ENCODE measurements at regions not wholly inside any gene's neighbourhood (a gene's known extent, or its start where the extent isn't known, plus 50 kb on each side); places are given as distances from the start of the nearest gene placed in this dataset.

GRCh38 chr3:78517965-78518364, 1249.8 kb downstream of the ROBO1 start:
- TF ChIP-seq JUN (IDR thresholded peaks at IDR 0.05; ENCODE audit: borderline replicate concordance, insufficient read depth, insufficient read length, low read depth): no peak
- no peak for TF ChIP-seq POLR2A (IDR thresholded peaks at IDR 0.05; ENCODE audit: low read depth, low read length)
- TF ChIP-seq, protein P1, sequence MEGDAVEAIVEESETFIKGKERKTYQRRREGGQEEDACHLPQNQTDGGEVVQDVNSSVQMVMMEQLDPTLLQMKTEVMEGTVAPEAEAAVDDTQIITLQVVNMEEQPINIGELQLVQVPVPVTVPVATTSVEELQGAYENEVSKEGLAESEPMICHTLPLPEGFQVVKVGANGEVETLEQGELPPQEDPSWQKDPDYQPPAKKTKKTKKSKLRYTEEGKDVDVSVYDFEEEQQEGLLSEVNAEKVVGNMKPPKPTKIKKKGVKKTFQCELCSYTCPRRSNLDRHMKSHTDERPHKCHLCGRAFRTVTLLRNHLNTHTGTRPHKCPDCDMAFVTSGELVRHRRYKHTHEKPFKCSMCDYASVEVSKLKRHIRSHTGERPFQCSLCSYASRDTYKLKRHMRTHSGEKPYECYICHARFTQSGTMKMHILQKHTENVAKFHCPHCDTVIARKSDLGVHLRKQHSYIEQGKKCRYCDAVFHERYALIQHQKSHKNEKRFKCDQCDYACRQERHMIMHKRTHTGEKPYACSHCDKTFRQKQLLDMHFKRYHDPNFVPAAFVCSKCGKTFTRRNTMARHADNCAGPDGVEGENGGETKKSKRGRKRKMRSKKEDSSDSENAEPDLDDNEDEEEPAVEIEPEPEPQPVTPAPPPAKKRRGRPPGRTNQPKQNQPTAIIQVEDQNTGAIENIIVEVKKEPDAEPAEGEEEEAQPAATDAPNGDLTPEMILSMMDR (IDR thresholded peaks at IDR 0.05; ENCODE audit: extremely low read depth in 1 of 2, insufficient read depth in 1 of 2, low read depth in 1 of 2, low read length in 2 of 2): no peak
- TF ChIP-seq MYC (IDR thresholded peaks at IDR 0.05; ENCODE audit: low read depth, low read length): no peak
- no peak for TF ChIP-seq POLR2AphosphoS5 (IDR thresholded peaks at IDR 0.05; ENCODE audit: insufficient read depth, low read depth, low read length)
- no peak for TF ChIP-seq EZH2 (IDR thresholded peaks at IDR 0.05; ENCODE audit: borderline replicate concordance, low read depth, low read length, severe bottlenecking)
- TF ChIP-seq FOS (IDR thresholded peaks at IDR 0.05; ENCODE audit: borderline replicate concordance, insufficient read depth, low read length): no peak
- TF ChIP-seq GATA2 (IDR thresholded peaks at IDR 0.05; ENCODE audit: insufficient read depth, insufficient read length, low read depth, low read length): no peak
- TF ChIP-seq, protein P2, sequence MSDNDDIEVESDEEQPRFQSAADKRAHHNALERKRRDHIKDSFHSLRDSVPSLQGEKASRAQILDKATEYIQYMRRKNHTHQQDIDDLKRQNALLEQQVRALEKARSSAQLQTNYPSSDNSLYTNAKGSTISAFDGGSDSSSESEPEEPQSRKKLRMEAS (IDR thresholded peaks at IDR 0.05; ENCODE audit: insufficient read depth, insufficient read length): no peak

More at GRCh38 chr3:78517965-78518364, 1249.8 kb downstream of the ROBO1 start:
- intact Hi-C loops (cut with micrococcal nuclease): no loop called here
- no peaks in the 10 kb centered on the region for H3K9me1 ChIP-seq (replicated peaks; ENCODE audit: control insufficient read depth, extremely low read depth, insufficient read depth, low read length)
- no peaks in the 10 kb centered on the region for H3K9me3 ChIP-seq (replicated peaks; ENCODE audit: control insufficient read depth, insufficient read depth, low read length)
- H4K20me1 ChIP-seq (replicated peaks; ENCODE audit: control insufficient read depth, extremely low read depth, insufficient read depth, low read length): no peaks in the 10 kb centered on the region
- no peak overlapping the region for H2AFZ ChIP-seq (ENCODE audit: low read depth, low read length)
- ChIA-PET CTCF (no interaction called here), POLR2A (no interaction called here)
- H3K36me3 ChIP-seq (ENCODE audit: control insufficient read depth in 2 of 2, extremely low read depth in 1 of 2, insufficient read depth in 2 of 2, low read length in 2 of 2): no peaks in the 10 kb centered on the region
- no peaks in the 10 kb centered on the region for H3K79me2 ChIP-seq (ENCODE audit: control insufficient read depth, insufficient read depth, low read length)
- dilution Hi-C loops (cut with MboI; ENCODE audit: extremely low pct_ligation_motif_present, low sequenced_read_pairs): no loop called here
- H3K27ac ChIP-seq (ENCODE audit: insufficient read depth, low read depth, low read length): no peak overlapping the region
- FAIRE-seq (no peak), DNase-seq (ENCODE audit: low read depth, low spot score) (no peak)
- no peaks in the 10 kb centered on the region for H3K27me3 ChIP-seq (ENCODE audit: control insufficient read depth in 2 of 2, insufficient read depth in 2 of 2, low read length in 2 of 2)
- no TSS peak for BruUV-seq (replicated peaks)
- no peak overlapping the region for H3K4me2 ChIP-seq (ENCODE audit: insufficient read depth, low read length)
- H3K4me1 ChIP-seq (ENCODE audit: control insufficient read depth, extremely low read depth, insufficient read depth, low read length): no peaks in the 10 kb centered on the region
- no peak overlapping the region for H3K9ac ChIP-seq (replicated peaks; ENCODE audit: extremely low read depth, insufficient read depth, low read length)
- H3K4me3 ChIP-seq (replicated peaks in 1 of 3; ENCODE audit: insufficient read depth in 1 of 3, low read depth in 1 of 3, low read length in 3 of 3): no peak overlapping the region

Measured in endothelial cell of umbilical vein (primary cell).